ENCODE measurements at regions not wholly inside any gene's neighbourhood (a gene's known extent, or its start where the extent isn't known, plus 50 kb on each side); places are given as distances from the start of the nearest gene placed in this dataset.

DNA sequence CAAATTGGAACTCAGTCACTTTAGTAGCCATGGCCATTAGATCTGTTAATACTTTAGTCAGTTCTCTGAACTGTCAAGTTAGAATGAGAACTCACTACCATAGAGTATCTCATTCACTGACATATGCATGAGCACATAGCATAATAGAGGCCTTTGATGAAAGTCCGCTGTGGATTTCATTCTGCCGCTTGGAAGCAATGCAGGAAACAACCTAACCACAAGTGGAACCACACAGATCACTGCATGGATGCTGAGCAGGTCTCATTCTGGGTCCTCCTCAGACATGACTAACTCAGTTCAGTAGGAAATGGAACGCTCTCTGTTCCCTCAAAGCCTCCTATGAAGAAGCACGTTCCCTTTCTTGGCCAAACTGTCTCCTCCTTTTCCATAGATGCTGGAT, 1624.8 kb upstream of the TENM3 start:
- DNase-seq (ENCODE audit: low spot score) (no peak), ATAC-seq (ENCODE audit: low read depth) (no peak)
- no peaks in the 10 kb centered on the region for H3K27me3 ChIP-seq (ENCODE audit: insufficient read depth, poor library complexity, severe bottlenecking)
- H3K27ac ChIP-seq (ENCODE audit: poor library complexity, severe bottlenecking), result no peak overlapping the region
- no peaks in the 10 kb centered on the region for H3K4me1 ChIP-seq (ENCODE audit: insufficient read depth, poor library complexity, severe bottlenecking)
- no peaks in the 10 kb centered on the region for H3K36me3 ChIP-seq (ENCODE audit: low read depth)
- H3K4me3 ChIP-seq (ENCODE audit: severe bottlenecking), result no peak overlapping the region
- no peaks in the 10 kb centered on the region for H3K9me3 ChIP-seq (ENCODE audit: severe bottlenecking)
- TF ChIP-seq, protein P1, sequence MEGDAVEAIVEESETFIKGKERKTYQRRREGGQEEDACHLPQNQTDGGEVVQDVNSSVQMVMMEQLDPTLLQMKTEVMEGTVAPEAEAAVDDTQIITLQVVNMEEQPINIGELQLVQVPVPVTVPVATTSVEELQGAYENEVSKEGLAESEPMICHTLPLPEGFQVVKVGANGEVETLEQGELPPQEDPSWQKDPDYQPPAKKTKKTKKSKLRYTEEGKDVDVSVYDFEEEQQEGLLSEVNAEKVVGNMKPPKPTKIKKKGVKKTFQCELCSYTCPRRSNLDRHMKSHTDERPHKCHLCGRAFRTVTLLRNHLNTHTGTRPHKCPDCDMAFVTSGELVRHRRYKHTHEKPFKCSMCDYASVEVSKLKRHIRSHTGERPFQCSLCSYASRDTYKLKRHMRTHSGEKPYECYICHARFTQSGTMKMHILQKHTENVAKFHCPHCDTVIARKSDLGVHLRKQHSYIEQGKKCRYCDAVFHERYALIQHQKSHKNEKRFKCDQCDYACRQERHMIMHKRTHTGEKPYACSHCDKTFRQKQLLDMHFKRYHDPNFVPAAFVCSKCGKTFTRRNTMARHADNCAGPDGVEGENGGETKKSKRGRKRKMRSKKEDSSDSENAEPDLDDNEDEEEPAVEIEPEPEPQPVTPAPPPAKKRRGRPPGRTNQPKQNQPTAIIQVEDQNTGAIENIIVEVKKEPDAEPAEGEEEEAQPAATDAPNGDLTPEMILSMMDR (IDR thresholded peaks at IDR 0.05; ENCODE audit: poor library complexity, severe bottlenecking), result no peak

DNA sequence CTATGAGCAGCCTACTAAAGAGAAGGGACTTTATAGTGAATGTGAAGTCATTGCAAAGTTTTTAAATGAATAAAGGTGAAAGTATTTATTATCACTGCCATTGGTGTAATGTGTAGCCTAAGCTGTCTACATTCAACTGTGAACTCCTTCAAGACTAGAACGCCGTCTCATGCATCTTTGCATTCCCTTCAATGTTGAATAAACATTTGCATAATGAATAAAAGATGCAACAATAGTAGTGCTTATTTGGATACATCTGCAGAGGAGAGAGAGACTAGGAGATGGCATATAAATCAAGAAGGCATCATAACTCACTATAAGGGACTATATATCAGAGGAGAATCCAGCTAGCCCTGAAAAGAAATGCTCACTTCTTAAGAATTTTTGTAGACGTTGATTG, 1623.8 kb upstream of the TENM3 start:
- ATAC-seq (ENCODE audit: low read depth) (no peak), DNase-seq (ENCODE audit: low spot score) (no peak)

DNA sequence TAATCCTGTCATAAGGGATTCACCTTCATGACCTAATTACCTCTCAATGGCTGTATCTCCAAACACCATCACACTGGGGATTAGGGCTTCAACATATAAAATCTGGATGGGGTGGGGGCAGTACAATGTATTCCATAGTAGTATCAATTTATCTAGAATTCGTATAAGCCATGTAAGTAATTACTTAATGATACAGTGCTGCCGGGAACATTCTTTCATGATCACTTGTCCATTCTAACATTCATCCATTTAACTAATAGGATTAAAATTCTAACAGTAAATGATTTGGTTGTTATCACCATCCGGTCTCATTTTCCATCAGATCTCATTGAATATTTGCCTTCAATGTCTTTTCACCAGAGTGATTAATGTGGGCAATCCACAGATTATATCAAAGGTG, 1620.9 kb upstream of the TENM3 start:
- TF ChIP-seq, protein P1 (IDR thresholded peaks at IDR 0.05; ENCODE audit: poor library complexity, severe bottlenecking), result no peak
- H3K9me3 ChIP-seq (ENCODE audit: severe bottlenecking), result no peaks in the 10 kb centered on the region
- H3K36me3 ChIP-seq (ENCODE audit: low read depth), result no peaks in the 10 kb centered on the region
- H3K4me1 ChIP-seq (ENCODE audit: insufficient read depth, poor library complexity, severe bottlenecking), result no peaks in the 10 kb centered on the region
- H3K27me3 ChIP-seq (ENCODE audit: insufficient read depth, poor library complexity, severe bottlenecking), result no peaks in the 10 kb centered on the region
- DNase-seq (ENCODE audit: low spot score) (no peak), ATAC-seq (ENCODE audit: low read depth) (no peak)
- H3K27ac ChIP-seq (ENCODE audit: poor library complexity, severe bottlenecking), result no peak overlapping the region
- H3K4me3 ChIP-seq (ENCODE audit: severe bottlenecking), result no peak overlapping the region

More for the DNA sequence above, 1623.8 kb upstream of the TENM3 start:
- TF ChIP-seq, protein P1 (IDR thresholded peaks at IDR 0.05; ENCODE audit: poor library complexity, severe bottlenecking), result no peak
- Histone ChIP-seq H3K27ac (ENCODE audit: poor library complexity, severe bottlenecking) (no peak overlapping the region), H3K9me3 (ENCODE audit: severe bottlenecking) (no peaks in the 10 kb centered on the region), H3K27me3 (ENCODE audit: insufficient read depth, poor library complexity, severe bottlenecking) (no peaks in the 10 kb centered on the region), H3K4me3 (ENCODE audit: severe bottlenecking) (no peak overlapping the region), H3K4me1 (ENCODE audit: insufficient read depth, poor library complexity, severe bottlenecking) (no peaks in the 10 kb centered on the region), H3K36me3 (ENCODE audit: low read depth) (no peaks in the 10 kb centered on the region)

DNA sequence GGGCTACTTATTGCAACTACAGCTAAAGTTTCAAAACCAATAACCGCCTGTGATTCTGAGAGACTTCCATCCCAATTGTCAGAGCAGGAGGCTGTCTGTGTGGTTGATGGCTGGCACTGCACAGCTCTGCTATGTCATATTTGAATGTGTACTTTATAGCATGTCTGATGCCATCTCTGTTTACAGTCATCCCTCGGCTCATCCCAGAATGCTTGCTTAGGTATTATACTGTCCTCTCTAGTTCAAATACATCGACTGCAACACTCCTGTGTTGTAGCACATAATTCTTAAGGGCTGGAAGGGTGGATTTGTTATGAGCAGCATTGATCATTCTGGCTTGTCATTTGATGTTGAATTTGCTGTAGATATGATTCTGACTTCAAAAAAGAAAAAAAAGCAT, 1617.5 kb upstream of the TENM3 start:
- Histone ChIP-seq H3K27me3 (ENCODE audit: insufficient read depth, poor library complexity, severe bottlenecking) (no peaks in the 10 kb centered on the region), H3K27ac (ENCODE audit: poor library complexity, severe bottlenecking) (no peak overlapping the region), H3K9me3 (ENCODE audit: severe bottlenecking) (no peaks in the 10 kb centered on the region), H3K36me3 (ENCODE audit: low read depth) (no peaks in the 10 kb centered on the region), H3K4me1 (ENCODE audit: insufficient read depth, poor library complexity, severe bottlenecking) (no peaks in the 10 kb centered on the region), H3K4me3 (ENCODE audit: severe bottlenecking) (no peak overlapping the region)
- TF ChIP-seq, protein P1 (IDR thresholded peaks at IDR 0.05; ENCODE audit: poor library complexity, severe bottlenecking), result no peak
- ATAC-seq (ENCODE audit: low read depth), result no peak
- no peak for DNase-seq (ENCODE audit: low spot score)

DNA sequence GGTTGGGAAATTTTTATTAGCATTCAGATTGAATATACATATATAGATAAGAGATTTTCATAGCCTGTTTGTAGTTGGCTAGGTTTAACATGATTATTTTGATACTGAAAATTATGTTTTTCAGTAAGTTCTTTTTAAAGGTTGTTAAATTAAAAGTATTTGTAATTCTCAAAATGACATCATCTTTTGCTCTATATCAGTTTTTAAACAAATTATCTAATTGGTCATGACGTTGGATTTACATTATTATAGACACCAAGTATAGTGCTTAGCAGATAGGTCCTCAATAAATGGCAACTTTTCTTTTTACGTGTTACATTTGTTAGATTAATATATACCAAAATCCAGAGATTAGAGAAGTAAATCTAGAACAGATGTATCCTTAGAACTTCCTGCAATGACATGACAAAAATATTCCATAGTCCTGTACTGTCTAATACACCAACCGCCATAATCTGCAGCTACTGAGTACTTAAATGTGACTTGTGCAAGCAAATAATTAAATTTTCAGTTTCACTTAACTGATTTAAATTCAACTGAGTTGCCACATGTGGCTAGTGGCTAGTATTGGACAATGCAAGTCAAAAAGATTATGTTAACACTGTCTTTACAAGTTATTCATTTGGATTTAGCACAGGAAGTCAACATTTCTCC, 1613.1 kb upstream of the TENM3 start:
- Histone ChIP-seq H3K9me3 (ENCODE audit: severe bottlenecking) (no peaks in the 10 kb centered on the region), H3K27me3 (ENCODE audit: insufficient read depth, poor library complexity, severe bottlenecking) (no peaks in the 10 kb centered on the region), H3K4me3 (ENCODE audit: severe bottlenecking) (no peak overlapping the region), H3K4me1 (ENCODE audit: insufficient read depth, poor library complexity, severe bottlenecking) (no peaks in the 10 kb centered on the region), H3K36me3 (ENCODE audit: low read depth) (no peaks in the 10 kb centered on the region), H3K27ac (ENCODE audit: poor library complexity, severe bottlenecking) (no peak overlapping the region)
- DNase-seq (ENCODE audit: low spot score) (no peak), ATAC-seq (ENCODE audit: low read depth) (no peak)
- TF ChIP-seq, protein P1 (IDR thresholded peaks at IDR 0.05; ENCODE audit: poor library complexity, severe bottlenecking), result no peak

All from RWPE2 (cell line).